ENCODE measurements at regions not wholly inside any gene's neighbourhood (a gene's known extent, or its start where the extent isn't known, plus 50 kb on each side); places are given as distances from the start of the nearest gene placed in this dataset.

DNA sequence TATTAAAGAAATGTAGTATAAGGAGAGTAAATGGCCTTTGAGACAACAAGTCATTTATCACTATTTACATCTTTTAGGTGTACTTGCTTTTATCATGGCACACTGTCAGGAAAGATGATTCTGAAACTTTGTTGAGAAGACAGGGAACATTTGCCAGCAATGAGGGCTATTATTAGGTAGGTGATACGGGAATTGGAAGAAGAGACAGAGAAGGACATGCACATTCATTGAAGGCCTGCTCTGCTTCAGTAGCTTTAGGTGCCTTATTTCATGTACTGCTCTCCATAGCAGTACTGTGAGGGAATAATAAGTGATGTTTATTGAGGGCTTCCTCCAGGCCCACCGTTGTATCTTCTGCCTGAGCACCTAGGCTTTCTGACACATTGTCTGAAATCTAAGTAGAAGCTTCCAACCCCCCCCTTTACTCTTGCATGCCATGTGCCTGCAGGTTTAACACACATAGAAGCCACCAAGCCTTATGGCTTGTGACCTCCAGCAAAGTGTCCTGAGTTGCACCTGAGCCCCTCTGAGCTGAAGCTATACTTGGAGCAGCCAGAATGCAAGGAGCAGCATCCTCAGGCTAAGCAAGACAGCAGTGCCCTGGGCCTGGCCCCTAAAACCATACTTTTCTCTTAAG lies 275.2 kb upstream of the VLDLR start:
- TF ChIP-seq, protein P1, sequence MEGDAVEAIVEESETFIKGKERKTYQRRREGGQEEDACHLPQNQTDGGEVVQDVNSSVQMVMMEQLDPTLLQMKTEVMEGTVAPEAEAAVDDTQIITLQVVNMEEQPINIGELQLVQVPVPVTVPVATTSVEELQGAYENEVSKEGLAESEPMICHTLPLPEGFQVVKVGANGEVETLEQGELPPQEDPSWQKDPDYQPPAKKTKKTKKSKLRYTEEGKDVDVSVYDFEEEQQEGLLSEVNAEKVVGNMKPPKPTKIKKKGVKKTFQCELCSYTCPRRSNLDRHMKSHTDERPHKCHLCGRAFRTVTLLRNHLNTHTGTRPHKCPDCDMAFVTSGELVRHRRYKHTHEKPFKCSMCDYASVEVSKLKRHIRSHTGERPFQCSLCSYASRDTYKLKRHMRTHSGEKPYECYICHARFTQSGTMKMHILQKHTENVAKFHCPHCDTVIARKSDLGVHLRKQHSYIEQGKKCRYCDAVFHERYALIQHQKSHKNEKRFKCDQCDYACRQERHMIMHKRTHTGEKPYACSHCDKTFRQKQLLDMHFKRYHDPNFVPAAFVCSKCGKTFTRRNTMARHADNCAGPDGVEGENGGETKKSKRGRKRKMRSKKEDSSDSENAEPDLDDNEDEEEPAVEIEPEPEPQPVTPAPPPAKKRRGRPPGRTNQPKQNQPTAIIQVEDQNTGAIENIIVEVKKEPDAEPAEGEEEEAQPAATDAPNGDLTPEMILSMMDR (conservative IDR thresholded peaks at IDR 0.05; ENCODE audit: low read depth in 2 of 2), result no peak
- no peak for TF ChIP-seq POLR2AphosphoS5 (IDR thresholded peaks at IDR 0.05; ENCODE audit: low read depth)
- TF ChIP-seq REST (IDR thresholded peaks at IDR 0.05; ENCODE audit: unreplicated experiment), result no peak
- TF ChIP-seq EZH2 (IDR thresholded peaks at IDR 0.05; ENCODE audit: low read depth, unreplicated experiment), result no peak
- TF ChIP-seq EZH2phosphoT487 (IDR thresholded peaks at IDR 0.05; ENCODE audit: unreplicated experiment), result no peak
- no peak for TF ChIP-seq JUNB (IDR thresholded peaks at IDR 0.05; ENCODE audit: unreplicated experiment)
